ENCODE measurements at regions not wholly inside any gene's neighbourhood (a gene's known extent, or its start where the extent isn't known, plus 50 kb on each side); places are given as distances from the start of the nearest gene placed in this dataset.
"Not testable (repeated sequence)": the region's sequence is repeated elsewhere in the genome, so short reads cannot be mapped to it uniquely, and the experiment has no call there.

GRCh38 chr4:82194329-82194728 is 179.5 kb downstream of the HNRNPD start:
- DNase-seq (ENCODE audit: low read depth), result no peak

DNA sequence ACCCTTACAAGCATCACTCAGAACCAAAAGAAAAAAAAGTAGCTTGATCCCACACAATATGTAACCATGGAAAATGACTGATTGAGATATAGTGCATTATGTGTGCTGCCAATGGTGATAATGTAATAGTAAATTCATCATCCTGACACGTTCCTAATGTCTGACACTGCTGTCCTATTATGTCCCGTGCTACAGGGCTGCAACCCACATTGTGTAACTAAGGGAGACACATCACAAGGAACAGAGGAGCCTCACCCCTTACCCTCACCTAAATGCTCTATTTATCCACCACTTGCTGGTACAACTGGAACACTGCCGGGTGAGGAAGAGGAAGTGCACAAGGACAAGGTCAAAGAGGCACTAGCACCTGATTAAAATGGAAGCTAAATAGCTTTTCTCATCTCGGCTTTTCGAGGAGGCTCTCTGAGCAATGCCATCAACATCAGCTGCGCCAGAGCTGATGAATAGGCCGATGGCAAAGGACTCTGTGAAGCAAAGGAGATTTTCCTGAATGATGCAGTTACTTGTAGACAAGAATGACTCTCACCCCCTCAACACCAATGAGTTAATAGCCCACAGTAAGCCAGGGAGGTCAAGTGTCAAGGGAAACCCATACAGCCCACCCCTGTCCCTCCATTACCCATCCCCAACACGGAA is 181.6 kb downstream of the HNRNPD start:
- DNase-seq (ENCODE audit: low read depth), result no peak

- DNase-seq (ENCODE audit: low read depth), result no peak
These were observed 192.0 kb downstream of the HNRNPD start for GRCh38 chr4:82181789-82182188.

GRCh38 chr4:82172186-82172585 is 201.6 kb downstream of the HNRNPD start:
- no peak for DNase-seq (ENCODE audit: low read depth)

GRCh38 chr4:82171531-82172155 is 202.1 kb downstream of the HNRNPD start:
- no peak for DNase-seq (ENCODE audit: low read depth)

DNA sequence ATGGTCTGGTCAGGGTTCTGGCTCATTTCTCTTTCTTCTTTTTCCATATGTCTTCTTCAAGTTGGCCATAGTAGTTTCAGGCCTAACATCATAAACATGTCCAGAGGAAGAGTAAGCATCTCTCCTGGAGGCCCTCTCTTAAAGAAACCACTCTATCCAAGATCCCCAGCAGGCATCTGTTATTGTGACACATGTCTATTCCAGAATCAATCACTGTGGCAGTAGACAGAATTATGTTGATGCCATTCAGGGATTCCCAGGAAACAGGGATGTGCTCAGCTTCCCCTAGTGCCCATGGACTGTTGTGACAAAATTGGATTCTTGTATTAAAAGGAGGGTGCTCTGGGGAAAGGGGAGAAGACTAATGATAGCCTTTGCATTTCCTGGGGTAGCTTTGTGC is 224.0 kb downstream of the HNRNPD start:
- no peak for DNase-seq (ENCODE audit: low read depth)

DNA sequence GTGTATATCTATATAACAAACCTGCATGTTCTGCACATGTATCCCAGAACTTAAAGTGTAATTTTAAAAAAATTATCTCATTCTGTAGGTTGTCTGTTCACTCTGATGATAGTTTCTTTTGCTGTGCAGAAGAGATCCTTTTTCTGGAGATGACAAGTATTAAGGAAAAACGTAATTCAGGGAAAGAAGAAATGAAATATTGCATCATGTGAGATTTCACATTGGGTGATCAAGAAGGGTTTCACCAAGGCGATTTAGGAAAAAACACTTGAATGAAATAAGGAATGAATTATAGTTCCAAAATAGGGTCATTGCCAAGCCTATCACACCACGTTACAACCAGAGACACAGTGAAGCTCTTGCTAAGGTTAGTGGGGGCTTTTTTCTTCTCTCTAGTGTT is 227.9 kb downstream of the HNRNPD start:
- DNase-seq (ENCODE audit: low read depth), result no peak

- DNase-seq (ENCODE audit: low read depth), result no peak
These were observed 233.4 kb downstream of the HNRNPD start for GRCh38 chr4:82140422-82140821.

- DNase-seq (ENCODE audit: low read depth), result no peak
These were observed 234.5 kb downstream of the HNRNPD start for GRCh38 chr4:82139287-82139686.

DNA sequence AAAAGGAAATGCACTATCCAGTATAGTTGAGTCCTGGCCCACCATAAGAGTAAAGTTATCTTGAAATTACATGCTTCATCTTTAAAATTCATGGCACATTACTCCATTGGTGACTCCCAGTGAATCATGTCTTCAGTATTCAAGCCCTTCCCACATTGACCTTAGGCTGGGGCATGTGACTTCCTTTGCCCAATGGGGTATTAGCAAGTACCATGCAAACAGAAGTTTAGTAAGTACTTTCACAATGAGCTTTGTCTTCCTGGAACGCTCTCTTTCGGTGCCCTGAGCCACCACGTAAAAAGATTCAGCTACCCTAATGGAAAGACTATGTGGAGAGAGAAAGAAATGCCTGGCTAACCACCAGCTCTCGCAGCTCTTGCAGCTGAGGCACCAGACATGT is 235.4 kb downstream of the HNRNPD start:
- DNase-seq (ENCODE audit: low read depth), result peak; percentile 61

DNA sequence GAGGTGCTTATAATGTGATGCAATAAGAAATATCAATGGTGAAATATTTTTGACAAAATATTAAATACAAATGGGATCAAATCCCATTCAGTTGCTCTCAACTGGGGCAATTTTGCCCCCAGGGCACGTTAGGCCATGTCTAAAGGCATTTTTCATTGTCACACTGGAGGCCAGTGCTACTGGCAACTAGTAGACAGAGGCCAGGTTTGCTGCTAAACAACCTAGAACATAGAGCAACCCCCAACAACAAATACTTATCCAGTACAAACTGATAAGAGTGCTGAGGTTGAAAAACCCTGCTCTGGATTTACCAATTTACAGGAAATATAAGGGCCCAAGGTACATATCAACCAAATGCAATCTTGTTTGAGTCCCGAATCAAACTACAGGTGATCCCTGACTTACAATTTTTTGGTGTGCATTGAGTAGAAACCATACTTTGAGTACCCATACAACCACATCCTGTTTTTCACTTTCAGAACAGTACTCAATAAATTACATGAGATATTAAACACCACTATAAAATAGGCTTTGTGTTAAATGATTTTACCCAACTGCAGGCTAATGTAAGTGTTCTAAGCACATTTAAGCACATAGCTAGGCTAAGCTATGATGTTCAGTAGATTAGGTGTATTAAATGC is 237.5 kb downstream of the HNRNPD start:
- DNase-seq (ENCODE audit: low read depth), result no peak

DNA sequence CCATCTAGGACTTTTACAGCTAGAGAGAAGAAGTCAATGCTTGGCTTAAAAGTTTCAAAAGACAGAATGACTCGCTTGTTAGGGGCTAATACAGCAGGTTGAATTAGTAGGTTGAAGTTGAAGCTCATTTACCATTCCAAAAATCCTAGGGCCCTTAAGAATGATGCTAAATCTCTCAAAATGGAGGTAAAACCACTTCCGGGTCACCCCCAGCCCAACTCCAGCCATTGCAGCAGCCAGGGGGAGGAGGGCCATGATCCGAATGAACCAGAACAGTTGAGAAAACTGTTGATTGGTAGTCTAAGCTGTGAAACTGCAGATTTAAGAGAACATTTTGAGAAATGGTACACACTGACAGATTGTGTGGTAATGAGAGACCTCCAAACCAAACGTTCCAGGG is 245.4 kb downstream of the HNRNPD start:
- DNase-seq (ENCODE audit: low read depth), result no peak

GRCh38 chr4:82126512-82127040 is 247.2 kb downstream of the HNRNPD start:
- DNase-seq (ENCODE audit: low read depth), result no peak

DNA sequence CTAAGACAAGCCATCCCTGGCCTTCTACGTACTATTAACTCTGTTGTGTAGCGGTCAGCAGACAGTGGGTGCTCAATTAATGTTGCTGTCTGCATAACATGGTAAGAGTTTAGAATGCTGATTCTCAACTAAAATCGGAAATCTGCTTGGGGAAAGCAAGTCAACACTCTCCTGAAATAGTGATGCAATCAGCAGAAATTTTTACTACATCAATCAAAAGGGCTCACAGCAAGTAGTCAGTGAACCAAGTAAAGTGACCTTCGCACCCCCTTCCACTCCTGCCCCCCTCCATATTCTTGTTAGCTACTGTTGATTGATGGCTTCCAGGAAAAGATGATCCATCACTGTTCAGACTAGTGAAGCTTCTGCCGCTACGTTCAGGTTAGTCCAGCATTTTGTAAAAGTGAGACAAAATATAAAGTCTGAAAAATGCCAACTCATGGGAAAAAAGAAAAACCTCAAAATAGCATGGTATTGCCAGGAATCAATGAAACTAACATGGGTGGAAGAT is 247.9 kb downstream of the HNRNPD start:
- no peak for DNase-seq (ENCODE audit: low read depth)

- DNase-seq (ENCODE audit: low read depth), result no peak
These were observed 248.6 kb downstream of the HNRNPD start for GRCh38 chr4:82124932-82125786.

DNA sequence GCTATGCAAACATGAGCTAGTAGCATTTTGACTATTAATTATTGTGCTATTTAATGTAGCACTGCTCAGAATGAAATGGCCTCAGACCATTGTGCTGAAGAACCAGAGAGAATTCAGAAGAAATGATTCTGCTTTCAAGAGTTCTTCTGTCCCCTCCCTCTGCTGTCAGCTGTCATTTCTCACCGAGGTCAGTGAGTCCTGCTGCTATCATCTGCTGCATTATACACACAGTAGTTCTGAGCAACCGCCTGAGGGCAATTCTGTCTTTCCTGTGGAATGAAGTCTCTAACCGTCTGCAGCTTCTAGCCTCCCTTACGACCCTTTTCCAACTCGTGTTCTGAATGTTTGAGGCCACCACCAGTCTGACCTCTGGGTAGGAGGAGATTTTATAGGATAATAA is 249.4 kb downstream of the HNRNPD start:
- DNase-seq (ENCODE audit: low read depth), result no peak

DNA sequence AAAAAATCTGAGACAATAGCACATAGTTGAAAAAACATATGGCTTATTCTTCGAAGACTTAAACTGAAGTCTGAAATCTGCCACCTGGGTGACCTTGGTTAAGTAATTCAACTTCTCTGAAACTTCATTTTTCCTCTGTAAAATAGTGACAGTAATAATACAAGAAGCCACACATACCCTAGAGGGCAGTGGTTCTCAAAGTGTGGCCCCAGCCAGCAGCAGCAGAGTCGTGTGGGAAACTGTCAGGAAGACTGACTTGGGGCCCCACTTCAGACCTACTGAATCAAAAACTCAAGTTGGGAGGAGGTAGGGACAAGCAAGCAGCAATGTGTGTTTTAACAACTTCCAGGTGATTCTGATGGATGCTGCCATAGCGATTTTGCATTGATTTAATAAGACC is 249.9 kb downstream of the HNRNPD start:
- no peak for DNase-seq (ENCODE audit: low read depth)

DNA sequence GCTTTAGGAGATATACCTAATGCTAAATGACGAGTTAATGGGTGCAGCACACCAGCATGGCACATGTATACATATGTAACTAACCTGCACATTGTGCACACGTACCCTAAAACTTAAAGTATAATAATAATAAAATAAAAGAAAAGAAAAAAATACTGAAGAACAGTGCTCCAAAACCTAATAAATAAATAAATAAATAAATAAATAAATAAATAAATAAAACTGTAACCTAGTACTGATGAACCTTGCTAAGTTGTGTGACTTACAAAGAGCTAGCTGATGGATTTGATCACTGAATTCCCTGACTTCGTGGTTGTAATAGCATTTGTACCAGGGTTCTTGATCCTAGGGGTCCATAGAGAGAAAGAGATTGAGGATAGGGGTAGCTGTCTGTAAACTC is 258.6 kb downstream of the HNRNPD start:
- not testable (repeated sequence) for DNase-seq (ENCODE audit: low read depth)

- no peak for DNase-seq (ENCODE audit: low read depth)
These were observed 265.3 kb downstream of the HNRNPD start for GRCh38 chr4:82108506-82108905.

DNA sequence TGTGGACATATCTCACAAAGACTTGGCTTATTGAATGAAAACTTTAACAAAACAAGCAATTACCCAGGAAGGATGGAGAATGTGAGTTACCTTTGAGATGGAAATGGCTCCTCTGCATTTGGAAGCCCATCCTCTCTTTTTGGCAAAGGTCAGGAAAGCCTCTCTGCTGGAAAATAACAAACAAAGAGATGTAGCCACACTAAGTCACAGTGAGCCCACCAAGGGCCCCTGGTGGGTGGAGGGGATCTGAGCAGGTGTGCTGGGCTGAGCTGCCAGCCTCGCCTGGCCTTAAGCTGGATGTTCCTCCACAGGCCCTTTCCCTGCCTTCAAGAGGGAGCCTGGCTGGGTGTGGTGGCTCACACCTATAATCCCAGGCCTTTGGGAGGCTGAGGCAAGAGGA is 269.2 kb downstream of the HNRNPD start:
- no peak for DNase-seq (ENCODE audit: low read depth)

GRCh38 chr4:82099928-82100579 is 273.7 kb downstream of the HNRNPD start:
- no peak for DNase-seq (ENCODE audit: low read depth)

Data from HT1080 (cell line).